PFSK-1 (cell line): ENCODE measurements at regions not wholly inside any gene's neighbourhood (a gene's known extent, or its start where the extent isn't known, plus 50 kb on each side); places are given as distances from the start of the nearest gene placed in this dataset.

ENCODE experiments used
- FOXP2 ChIP-seq: optimal IDR thresholded peaks from 2 replicates; pipeline ENCODE3; 2011; ENCODE audit warnings: borderline replicate concordance, control low read depth, inconsistent platforms; ENCODE audit not compliant: insufficient read depth; ENCODE audit errors: extremely low read length, extremely low read depth
- POLR2AphosphoS5 ChIP-seq: IDR thresholded peaks from 2 replicates; pipeline ENCODE4 v1.6.1; 2012; ENCODE audit warnings: low read depth, mild to moderate bottlenecking, control low read depth, low read length, moderate library complexity
- REST ChIP-seq, 2 experiments: IDR thresholded peaks; 2 replicates each; pipeline versions ENCODE4 v1.6.1 to v1.8.0; 2011 to 2012; ENCODE audit warnings: low read depth in 2 of 2, low read length in 2 of 2, control low read depth in 1 of 2, inconsistent platforms in 1 of 2, mild to moderate bottlenecking in 1 of 2, moderate library complexity in 1 of 2; ENCODE audit not compliant: insufficient read depth in 1 of 2
- SIN3A ChIP-seq: IDR thresholded peaks from 2 replicates; pipeline ENCODE4 v1.6.1; 2012; ENCODE audit warnings: mild to moderate bottlenecking, low read length, moderate library complexity, borderline replicate concordance; ENCODE audit not compliant: insufficient read depth
- TAF1 ChIP-seq: IDR thresholded peaks from 2 replicates; pipeline ENCODE4 v1.6.1; 2012; ENCODE audit warnings: low read length, control low read depth, borderline replicate concordance; ENCODE audit not compliant: insufficient read depth

GRCh38 chr11:116278076-116278475 lies 494.7 kb downstream of the BUD13 start:
- TF ChIP-seq SIN3A (no peak), FOXP2 (no peak), REST (IDR thresholded peaks at IDR 0.05; ENCODE audit: insufficient read depth in 1 of 2, low read depth in 2 of 2, low read length in 2 of 2) (no peak), TAF1 (no peak), POLR2AphosphoS5 (no peak)

- TF ChIP-seq POLR2AphosphoS5 (no peak), SIN3A (no peak), TAF1 (no peak), FOXP2 (no peak), REST (IDR thresholded peaks at IDR 0.05; ENCODE audit: insufficient read depth in 1 of 2, low read depth in 2 of 2, low read length in 2 of 2) (no peak)
Measured at GRCh38 chr11:116276051-116277044, 496.4 kb downstream of the BUD13 start.

GRCh38 chr11:116275635-116276034 lies 497.2 kb downstream of the BUD13 start:
- TF ChIP-seq POLR2AphosphoS5: no peak
- TF ChIP-seq FOXP2: no peak
- TF ChIP-seq TAF1: no peak
- no peak for TF ChIP-seq SIN3A
- no peak for TF ChIP-seq REST (IDR thresholded peaks at IDR 0.05; ENCODE audit: insufficient read depth in 1 of 2, low read depth in 2 of 2, low read length in 2 of 2)

DNA sequence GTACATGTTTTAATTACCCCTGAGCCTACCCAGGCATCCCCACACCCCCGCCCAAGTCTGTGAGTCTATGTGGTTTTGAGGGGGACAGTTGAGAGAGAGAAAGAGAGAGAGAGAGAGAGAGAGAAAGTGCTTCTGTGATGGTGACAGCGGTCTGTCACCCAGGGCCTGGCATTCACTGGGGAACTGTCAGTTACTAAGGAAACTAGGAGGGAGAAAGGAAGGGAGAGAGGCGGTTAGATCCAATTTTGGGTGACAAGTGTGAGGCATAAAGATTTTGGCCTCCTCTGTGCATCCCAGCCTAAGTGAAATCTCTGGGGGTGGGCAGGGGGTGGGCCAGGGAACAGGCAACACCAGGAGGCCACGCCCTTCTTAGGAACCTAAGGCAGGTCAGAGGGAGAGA lies 498.3 kb downstream of the BUD13 start:
- TF ChIP-seq REST (IDR thresholded peaks at IDR 0.05; ENCODE audit: insufficient read depth in 1 of 2, low read depth in 2 of 2, low read length in 2 of 2) (no peak), FOXP2 (no peak), TAF1 (no peak), SIN3A (no peak), POLR2AphosphoS5 (no peak)
